A549 (cell line): ENCODE measurements at regions not wholly inside any gene's neighbourhood (a gene's known extent, or its start where the extent isn't known, plus 50 kb on each side); places are given as distances from the start of the nearest gene placed in this dataset.

Experiments
- ATAC-seq, 2 experiments: fragments of 200-7000 bp in 1 of 2; fragments of >200 bp in 1 of 2; cut with Nextera tagmentation in 1 of 2; cut with Tn5 transposase in 1 of 2; 3 replicates each; pipeline versions ENCODE4 v1.8.0 to v1.9.1; 2018 to 2020; ENCODE audit warnings: mild to moderate bottlenecking in 1 of 2, moderate library complexity in 1 of 2
- CTCF ChIA-PET: fragments of 300-600 bp; sonication (Branson Sonifier 250); formaldehyde crosslinking; extraction: SDS; loops from one replicate; lab custom pipeline; 2021; ENCODE audit warnings: antibody characterized with exemption, inconsistent platforms; lab: Yijun Ruan, JAX
- POLR2A ChIA-PET: fragments of 350-600 bp; formaldehyde crosslinking; extraction: SDS; loops from one replicate; lab custom pipeline; 2021; ENCODE audit warnings: antibody characterized with exemption, inconsistent platforms; lab: Yijun Ruan, JAX
- DNase-seq, 2 experiments: peaks; one replicate each; pipeline versions ENCODE4 v3.0.0 to v3.0.0-alpha.2; 2011 to 2016; ENCODE audit warnings: low read depth in 1 of 2, low spot score in 1 of 2
- FAIRE-seq: peaks from 2 replicates; lab custom pipeline; 2011; peaks lifted over from hg19 to GRCh38; lab: Jason Lieb, UNC
- H3K27ac ChIP-seq, 2 experiments: fragments of >200 bp; sonication (Bioruptor Twin); formaldehyde crosslinking; 3 replicates each; pipeline ENCODE4 v1.5.1; 2016 to 2017
- H3K4me1 ChIP-seq: fragments of >200 bp; sonication (Bioruptor Twin); formaldehyde crosslinking; 3 replicates; pipeline ENCODE4 v1.6.1; 2016
- H3K4me2 ChIP-seq: fragments of >200 bp; sonication (Bioruptor Twin); formaldehyde crosslinking; 3 replicates; pipeline ENCODE4 v1.6.1; 2016
- H3K4me3 ChIP-seq: fragments of >200 bp; sonication (Bioruptor Twin); formaldehyde crosslinking; 3 replicates; pipeline ENCODE4 v1.5.1; 2016
- H3K9me3 ChIP-seq: fragments of >200 bp; sonication (Bioruptor Twin); formaldehyde crosslinking; 3 replicates; pipeline ENCODE4 v1.6.1; 2016
- CBX2 ChIP-seq: fragments of 200-600 bp; sonication (generic); IDR thresholded peaks from 2 replicates; pipeline ENCODE4 v1.6.1; 2016; ENCODE audit warnings: low read depth, mild to moderate bottlenecking, borderline replicate concordance
- CEBPB ChIP-seq, 2 experiments: fragments of >200 bp in 1 of 2; sonication (Bioruptor Twin) in 1 of 2; formaldehyde crosslinking in 1 of 2; IDR thresholded peaks; 2 replicates each; pipeline ENCODE4 v1.6.1; 2012 to 2016
- CHD4 ChIP-seq: fragments of 200-600 bp; sonication (generic); IDR thresholded peaks from 2 replicates; pipeline ENCODE4 v1.6.1; 2016; ENCODE audit warnings: antibody characterized with exemption, mild to moderate bottlenecking, borderline replicate concordance
- EHF ChIP-seq: fragments of 250-450 bp; sonication (Bioruptor Pico); IDR thresholded peaks from 2 replicates; pipeline ENCODE4 v1.5.0; 2020; ENCODE audit warnings: mild to moderate bottlenecking
- EHMT2 ChIP-seq: fragments of 200-600 bp; sonication (generic); IDR thresholded peaks from 2 replicates; pipeline ENCODE4 v1.6.1; 2016; ENCODE audit warnings: antibody characterized with exemption, low read depth, mild to moderate bottlenecking, moderate library complexity
- GATA3 ChIP-seq: IDR thresholded peaks from 2 replicates; pipeline ENCODE4 v1.6.1; 2012; ENCODE audit warnings: borderline replicate concordance
- HOXA7 ChIP-seq: fragments of 250-450 bp; sonication (Bioruptor Pico); IDR thresholded peaks from 2 replicates; pipeline ENCODE4 v1.5.0; 2020; ENCODE audit warnings: mild to moderate bottlenecking, moderate library complexity
- HOXB5 ChIP-seq: fragments of 250-450 bp; sonication (Bioruptor Pico); IDR thresholded peaks from 2 replicates; pipeline ENCODE4 v1.5.0; 2020; ENCODE audit warnings: mild to moderate bottlenecking, moderate library complexity
- JUNB ChIP-seq: fragments of >200 bp; sonication (Bioruptor Twin); formaldehyde crosslinking; IDR thresholded peaks from 2 replicates; pipeline ENCODE4 v1.6.1; 2016
- KDM5A ChIP-seq: fragments of 200-600 bp; sonication (generic); IDR thresholded peaks from 2 replicates; pipeline ENCODE4 v1.6.1; 2016; ENCODE audit warnings: antibody characterized with exemption, mild to moderate bottlenecking
- MYC ChIP-seq: IDR thresholded peaks from 2 replicates; pipeline ENCODE4 v1.6.1; 2012; ENCODE audit warnings: mild to moderate bottlenecking, inconsistent platforms, low read length, improper control_type of control experiment, borderline replicate concordance
- NR3C1 ChIP-seq: fragments of >200 bp; sonication (Bioruptor Twin); formaldehyde crosslinking; IDR thresholded peaks from 3 replicates; pipeline ENCODE4 v1.6.1; 2017
- RAD21 ChIP-seq, 2 experiments: fragments of >200 bp in 1 of 2; sonication (Bioruptor Twin) in 1 of 2; formaldehyde crosslinking in 1 of 2; IDR thresholded peaks in 1 of 2; conservative IDR thresholded peaks in 1 of 2; 2 replicates in 1 of 2; 3 replicates in 1 of 2; pipeline ENCODE4 v1.6.1; 2012 to 2018; ENCODE audit warnings: inconsistent platforms in 1 of 2
- RNF2 ChIP-seq: fragments of 200-600 bp; sonication (generic); IDR thresholded peaks from 2 replicates; pipeline ENCODE4 v1.6.1; 2016; ENCODE audit warnings: low read depth, mild to moderate bottlenecking, antibody characterized with exemption, moderate library complexity, borderline replicate concordance
- SREBF2 ChIP-seq: fragments of 450-650 bp; IDR thresholded peaks from 2 replicates; pipeline ENCODE4 v1.6.1; 2014; ENCODE audit warnings: mild to moderate bottlenecking, moderate library complexity
- ZNF302 ChIP-seq: fragments of 250-450 bp; sonication (Bioruptor Pico); IDR thresholded peaks from 2 replicates; pipeline ENCODE4 v1.9.0; 2021; ENCODE audit warnings: inconsistent platforms, mild to moderate bottlenecking, moderate library complexity
- WGBS: methylation state at CpG from one replicate; pipeline ENCODE4 v1.1.6; 2017; ENCODE audit errors: missing lambda C conversion rate; 5-methylcytosine and 5-hydroxymethylcytosine counted together
- TF ChIP-seq, protein P1 (sequence below): fragments of 150-350 bp; IDR thresholded peaks from 2 replicates; pipeline ENCODE4 v1.6.1; 2014; ENCODE audit warnings: low read depth, mild to moderate bottlenecking, low read length
- TF ChIP-seq, protein P2 (sequence below): fragments of 450-650 bp; IDR thresholded peaks from 2 replicates; pipeline ENCODE4 v1.6.1; 2014; ENCODE audit warnings: antibody characterized with exemption
- TF ChIP-seq, protein P3 (sequence below): fragments of 250-450 bp; sonication (Bioruptor Pico); IDR thresholded peaks from 2 replicates; pipeline ENCODE4 v1.5.0; 2020; ENCODE audit warnings: low read depth, mild to moderate bottlenecking, moderate library complexity
- TF ChIP-seq, protein P4 (sequence below): fragments of 250-450 bp; sonication (Bioruptor Pico); IDR thresholded peaks from 2 replicates; pipeline ENCODE4 v1.5.0; 2021; ENCODE audit warnings: mild to moderate bottlenecking, moderate library complexity, borderline replicate concordance
- TF ChIP-seq, protein P5 (sequence below): fragments of 200-600 bp; sonication (generic); IDR thresholded peaks from 2 replicates; pipeline ENCODE4 v1.6.1; 2016; ENCODE audit warnings: antibody characterized with exemption, mild to moderate bottlenecking, moderate library complexity
- TF ChIP-seq, protein P6 (sequence below): fragments of >200 bp; sonication (Bioruptor Twin); formaldehyde crosslinking; IDR thresholded peaks from 2 replicates; pipeline ENCODE4 v1.6.1; 2016

DNA sequence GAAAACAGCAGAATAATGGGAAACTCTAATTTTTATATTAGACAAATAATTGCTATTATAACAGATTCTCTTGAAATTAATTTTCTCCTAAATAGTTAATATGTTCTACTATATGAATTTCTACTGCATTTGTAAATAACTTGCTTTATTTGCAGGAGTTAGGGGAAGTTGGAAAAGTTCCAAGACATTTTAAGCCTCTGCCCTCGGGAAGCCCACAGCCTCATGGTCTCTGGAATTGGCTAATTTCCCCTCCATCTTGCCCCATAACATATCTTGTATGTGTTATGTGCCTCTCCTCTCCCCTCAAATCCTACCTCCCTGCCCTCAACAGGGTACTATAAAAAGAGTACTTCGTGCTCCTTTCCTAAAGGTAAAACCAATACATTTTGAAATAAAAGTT, 271.4 kb upstream of the NR5A2 start:
- H3K4me1 ChIP-seq, result peaks cover 17% of the 10 kb centered on the region
- 60% methylated on average over 2 of the region's 2 CpGs for WGBS
- FAIRE-seq (peak; percentile 51), DNase-seq (no peak), ATAC-seq (no peak)
- POLR2A ChIA-PET, result no interaction called here
- 0 out of 3 replicates have a peak, but pooled peaks cover 7% of the 10 kb centered on the region for H3K9me3 ChIP-seq
- TF ChIP-seq, protein P1, sequence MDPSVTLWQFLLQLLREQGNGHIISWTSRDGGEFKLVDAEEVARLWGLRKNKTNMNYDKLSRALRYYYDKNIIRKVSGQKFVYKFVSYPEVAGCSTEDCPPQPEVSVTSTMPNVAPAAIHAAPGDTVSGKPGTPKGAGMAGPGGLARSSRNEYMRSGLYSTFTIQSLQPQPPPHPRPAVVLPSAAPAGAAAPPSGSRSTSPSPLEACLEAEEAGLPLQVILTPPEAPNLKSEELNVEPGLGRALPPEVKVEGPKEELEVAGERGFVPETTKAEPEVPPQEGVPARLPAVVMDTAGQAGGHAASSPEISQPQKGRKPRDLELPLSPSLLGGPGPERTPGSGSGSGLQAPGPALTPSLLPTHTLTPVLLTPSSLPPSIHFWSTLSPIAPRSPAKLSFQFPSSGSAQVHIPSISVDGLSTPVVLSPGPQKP, result no peak
- TF ChIP-seq CBX2 (no peak), HOXB5 (CRISPR knock-in tag) (no peak), CHD4 (no peak), JUNB (no peak), HOXA7 (no peak), ZNF302 (CRISPR knock-in tag) (no peak), SREBF2 (no peak), MYC (no peak)
- TF ChIP-seq, protein P2, sequence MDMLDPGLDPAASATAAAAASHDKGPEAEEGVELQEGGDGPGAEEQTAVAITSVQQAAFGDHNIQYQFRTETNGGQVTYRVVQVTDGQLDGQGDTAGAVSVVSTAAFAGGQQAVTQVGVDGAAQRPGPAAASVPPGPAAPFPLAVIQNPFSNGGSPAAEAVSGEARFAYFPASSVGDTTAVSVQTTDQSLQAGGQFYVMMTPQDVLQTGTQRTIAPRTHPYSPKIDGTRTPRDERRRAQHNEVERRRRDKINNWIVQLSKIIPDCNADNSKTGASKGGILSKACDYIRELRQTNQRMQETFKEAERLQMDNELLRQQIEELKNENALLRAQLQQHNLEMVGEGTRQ, result no peak
- TF ChIP-seq, protein P3, sequence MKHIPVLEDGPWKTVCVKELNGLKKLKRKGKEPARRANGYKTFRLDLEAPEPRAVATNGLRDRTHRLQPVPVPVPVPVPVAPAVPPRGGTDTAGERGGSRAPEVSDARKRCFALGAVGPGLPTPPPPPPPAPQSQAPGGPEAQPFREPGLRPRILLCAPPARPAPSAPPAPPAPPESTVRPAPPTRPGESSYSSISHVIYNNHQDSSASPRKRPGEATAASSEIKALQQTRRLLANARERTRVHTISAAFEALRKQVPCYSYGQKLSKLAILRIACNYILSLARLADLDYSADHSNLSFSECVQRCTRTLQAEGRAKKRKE (CRISPR knock-in tag), result no peak
- TF ChIP-seq, protein P4, sequence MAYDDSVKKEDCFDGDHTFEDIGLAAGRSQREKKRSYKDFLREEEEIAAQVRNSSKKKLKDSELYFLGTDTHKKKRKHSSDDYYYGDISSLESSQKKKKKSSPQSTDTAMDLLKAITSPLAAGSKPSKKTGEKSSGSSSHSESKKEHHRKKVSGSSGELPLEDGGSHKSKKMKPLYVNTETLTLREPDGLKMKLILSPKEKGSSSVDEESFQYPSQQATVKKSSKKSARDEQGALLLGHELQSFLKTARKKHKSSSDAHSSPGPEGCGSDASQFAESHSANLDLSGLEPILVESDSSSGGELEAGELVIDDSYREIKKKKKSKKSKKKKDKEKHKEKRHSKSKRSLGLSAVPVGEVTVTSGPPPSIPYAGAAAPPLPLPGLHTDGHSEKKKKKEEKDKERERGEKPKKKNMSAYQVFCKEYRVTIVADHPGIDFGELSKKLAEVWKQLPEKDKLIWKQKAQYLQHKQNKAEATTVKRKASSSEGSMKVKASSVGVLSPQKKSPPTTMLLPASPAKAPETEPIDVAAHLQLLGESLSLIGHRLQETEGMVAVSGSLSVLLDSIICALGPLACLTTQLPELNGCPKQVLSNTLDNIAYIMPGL (CRISPR knock-in tag), result no peak
- TF ChIP-seq, protein P5, sequence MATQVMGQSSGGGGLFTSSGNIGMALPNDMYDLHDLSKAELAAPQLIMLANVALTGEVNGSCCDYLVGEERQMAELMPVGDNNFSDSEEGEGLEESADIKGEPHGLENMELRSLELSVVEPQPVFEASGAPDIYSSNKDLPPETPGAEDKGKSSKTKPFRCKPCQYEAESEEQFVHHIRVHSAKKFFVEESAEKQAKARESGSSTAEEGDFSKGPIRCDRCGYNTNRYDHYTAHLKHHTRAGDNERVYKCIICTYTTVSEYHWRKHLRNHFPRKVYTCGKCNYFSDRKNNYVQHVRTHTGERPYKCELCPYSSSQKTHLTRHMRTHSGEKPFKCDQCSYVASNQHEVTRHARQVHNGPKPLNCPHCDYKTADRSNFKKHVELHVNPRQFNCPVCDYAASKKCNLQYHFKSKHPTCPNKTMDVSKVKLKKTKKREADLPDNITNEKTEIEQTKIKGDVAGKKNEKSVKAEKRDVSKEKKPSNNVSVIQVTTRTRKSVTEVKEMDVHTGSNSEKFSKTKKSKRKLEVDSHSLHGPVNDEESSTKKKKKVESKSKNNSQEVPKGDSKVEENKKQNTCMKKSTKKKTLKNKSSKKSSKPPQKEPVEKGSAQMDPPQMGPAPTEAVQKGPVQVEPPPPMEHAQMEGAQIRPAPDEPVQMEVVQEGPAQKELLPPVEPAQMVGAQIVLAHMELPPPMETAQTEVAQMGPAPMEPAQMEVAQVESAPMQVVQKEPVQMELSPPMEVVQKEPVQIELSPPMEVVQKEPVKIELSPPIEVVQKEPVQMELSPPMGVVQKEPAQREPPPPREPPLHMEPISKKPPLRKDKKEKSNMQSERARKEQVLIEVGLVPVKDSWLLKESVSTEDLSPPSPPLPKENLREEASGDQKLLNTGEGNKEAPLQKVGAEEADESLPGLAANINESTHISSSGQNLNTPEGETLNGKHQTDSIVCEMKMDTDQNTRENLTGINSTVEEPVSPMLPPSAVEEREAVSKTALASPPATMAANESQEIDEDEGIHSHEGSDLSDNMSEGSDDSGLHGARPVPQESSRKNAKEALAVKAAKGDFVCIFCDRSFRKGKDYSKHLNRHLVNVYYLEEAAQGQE, result no peak
- CTCF ChIA-PET, result no interaction called here
- no peak overlapping the region for H3K4me3 ChIP-seq
- no peak overlapping the region for H3K4me2 ChIP-seq
- H3K27ac ChIP-seq, result peak overlapping the region in 1 of 2 experiments; percentile 50; a peak in 2 of 6 replicates

DNA sequence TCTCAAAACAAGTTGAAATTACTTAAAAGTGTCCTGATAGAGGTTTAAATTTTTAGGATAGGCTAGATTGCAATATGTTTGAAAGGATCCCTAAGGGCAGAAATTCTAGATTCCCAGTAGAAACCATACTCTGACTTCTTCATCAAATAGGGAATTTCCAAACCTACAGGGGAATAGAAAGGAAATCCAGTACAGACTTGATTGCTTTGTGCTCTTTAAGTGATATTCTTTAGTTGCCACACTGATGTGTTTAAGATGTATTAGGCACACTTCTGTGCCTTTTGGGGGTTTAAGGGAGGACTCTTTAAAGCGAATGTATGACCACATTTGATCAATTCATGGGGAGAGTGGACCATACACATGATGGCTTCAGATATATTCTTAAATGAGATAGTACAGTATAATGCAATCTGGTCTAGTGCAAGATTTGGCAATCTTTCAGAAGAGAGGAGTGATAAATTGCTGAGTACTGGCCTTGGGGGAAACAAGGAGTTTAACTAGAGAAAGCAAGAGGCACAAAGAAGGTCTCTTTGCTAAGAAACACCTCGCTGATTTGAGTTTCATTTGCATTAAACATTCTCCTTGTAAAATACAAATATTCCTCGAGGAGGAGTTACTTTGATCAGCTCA, 268.8 kb upstream of the NR5A2 start:
- peak overlapping the region; percentile 62 for H3K4me2 ChIP-seq
- ChIA-PET POLR2A (no interaction called here), CTCF (interaction anchor here (1.1 kb wide), 1 partner anchor 18 kb away, joined by 3 read pairs; no protein-coding TSS in a partner anchor)
- peak in 1 of 2 experiments; percentile 18 for DNase-seq
- FAIRE-seq, result peak; percentile 70
- 0 out of 3 replicates have a peak, but pooled peaks cover 3% of the 10 kb centered on the region for H3K9me3 ChIP-seq
- peak overlapping the region; percentile 60 to 85 for H3K27ac ChIP-seq
- H3K4me3 ChIP-seq, result no peak overlapping the region
- WGBS, result 33% methylated on average over 3 of the region's 3 CpGs
- ATAC-seq, result peak; percentile 63 to 67; a peak in 5 of 6 replicates
- H3K4me1 ChIP-seq, result peaks cover 17% of the 10 kb centered on the region
- TF ChIP-seq CBX2 (no peak), RAD21 (conservative IDR thresholded peaks at IDR 0.05 in 1 of 2, IDR thresholded peaks at IDR 0.05 in 1 of 2) (no peak), CEBPB (IDR thresholded peaks at IDR 0.05) (peak in 1 of 2 experiments; percentile 43; a peak in 1 of 4 replicates), RNF2 (no peak), NR3C1 (no peak), JUNB (no peak), SREBF2 (no peak), EHF (CRISPR knock-in tag) (no peak), GATA3 (no peak), EHMT2 (no peak), KDM5A (no peak)
- TF ChIP-seq, protein P5, result no peak
- TF ChIP-seq, protein P6, sequence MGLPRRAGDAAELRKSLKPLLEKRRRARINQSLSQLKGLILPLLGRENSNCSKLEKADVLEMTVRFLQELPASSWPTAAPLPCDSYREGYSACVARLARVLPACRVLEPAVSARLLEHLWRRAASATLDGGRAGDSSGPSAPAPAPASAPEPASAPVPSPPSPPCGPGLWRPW, result no peak
